Body of pancreas (tissue), 4 donors: ENCODE measurements at regions not wholly inside any gene's neighbourhood (a gene's known extent, or its start where the extent isn't known, plus 50 kb on each side); places are given as distances from the start of the nearest gene placed in this dataset.

Experiments used
- ATAC-seq: fragments of 150-250 bp; one replicate; pipeline ENCODE4 v1.9.1; 2016
- DNase-seq, 4 donors: peaks; one replicate each; pipeline ENCODE4 v3.0.0-alpha.2; 2019
- H3K27ac ChIP-seq, 4 donors: fragments of 200-600 bp; sonication (generic); 1 replicate in 3 of 4; 2 replicates in 1 of 4; pipeline versions ENCODE4 v1.5.1 to v1.6.1; 2016 to 2019; ENCODE audit warnings: mild to moderate bottlenecking in 1 of 4, mixed read lengths in 1 of 4, moderate library complexity in 1 of 4
- H3K27me3 ChIP-seq, 2 donors: fragments of 200-600 bp; sonication (generic); one replicate each; pipeline ENCODE4 v1.6.0; 2016; ENCODE audit warnings: mild to moderate bottlenecking in 1 of 2
- H3K36me3 ChIP-seq, 2 donors: fragments of 200-600 bp; sonication (generic); replicated peaks in 1 of 2; 2 replicates each; pipeline ENCODE4 v1.5.1; 2016; ENCODE audit warnings: low read depth in 2 of 2; ENCODE audit not compliant: insufficient read depth in 1 of 2
- H3K4me1 ChIP-seq: fragments of 200-600 bp; sonication (generic); one replicate; pipeline ENCODE4 v1.6.0; 2016
- H3K4me3 ChIP-seq, 2 donors: fragments of 200-600 bp; sonication (generic); 1 replicate in 1 of 2; 2 replicates in 1 of 2; pipeline ENCODE4 v1.5.1; 2016 to 2019
- H3K9me3 ChIP-seq, 3 donors: fragments of 200-600 bp; sonication (generic); 1 replicate in 2 of 3; 2 replicates in 1 of 3; pipeline ENCODE4 v1.5.1; 2016
- CTCF ChIP-seq, 7 experiments: fragments of 450-650 bp in 4 of 7; fragments of 200-600 bp in 3 of 7; sonication (generic) in 3 of 7; IDR thresholded peaks; one replicate each; pipeline ENCODE4 v1.5.1; 2016 to 2019; ENCODE audit warnings: antibody characterized with exemption in 7 of 7
- POLR2A ChIP-seq, 3 donors: fragments of 450-650 bp; IDR thresholded peaks; one replicate each; pipeline ENCODE4 v1.6.1; 2016; ENCODE audit warnings: antibody characterized with exemption in 3 of 3, mild to moderate bottlenecking in 2 of 3
- WGBS, 2 donors: methylation state at CpG; one replicate each; pipeline ENCODE4 v1.1.5; 2017; 5-methylcytosine and 5-hydroxymethylcytosine counted together
- intact Hi-C: fragments of 100-400 bp; cut with DNase I; formaldehyde crosslinking; loops from one replicate; pipeline ENCODE4 v1.15.1; 2023

- no peak for DNase-seq
- WGBS, 2 donors, result 44 to 53% methylated on average over 3 of the region's 3 CpGs
- no peak for ATAC-seq
- H3K9me3 ChIP-seq, result no peaks in the 10 kb centered on the region
- no peak for TF ChIP-seq POLR2A (IDR thresholded peaks at IDR 0.05)
- no peak for TF ChIP-seq CTCF (IDR thresholded peaks at IDR 0.05)
- intact Hi-C loops, result no loop called here
- no peaks in the 10 kb centered on the region for H3K27me3 ChIP-seq
- no peaks in the 10 kb centered on the region for H3K36me3 ChIP-seq
- H3K27ac ChIP-seq, result no peak overlapping the region
- H3K4me3 ChIP-seq, result no peak overlapping the region
- no peaks in the 10 kb centered on the region for H3K4me1 ChIP-seq
Observed at GRCh38 chr6:153963352-153963751, 75.7 kb upstream of the OPRM1 start.

- no peaks in the 10 kb centered on the region for H3K27me3 ChIP-seq
- no peak overlapping the region for H3K4me3 ChIP-seq
- no peak overlapping the region for H3K27ac ChIP-seq
- intact Hi-C loops, result no loop called here
- DNase-seq, result no peak
- no peaks in the 10 kb centered on the region for H3K4me1 ChIP-seq
- ATAC-seq, result no peak
- WGBS, 2 donors, result 64 to 72% methylated on average over 2 of the region's 2 CpGs
- H3K36me3 ChIP-seq, result no peaks in the 10 kb centered on the region
- H3K9me3 ChIP-seq, result no peaks in the 10 kb centered on the region
- TF ChIP-seq POLR2A (IDR thresholded peaks at IDR 0.05) (no peak), CTCF (IDR thresholded peaks at IDR 0.05) (no peak)
Observed at GRCh38 chr6:153962555-153962954, 76.5 kb upstream of the OPRM1 start.

GRCh38 chr6:153960741-153961140 lies 78.3 kb upstream of the OPRM1 start:
- 57 to 87% methylated on average over 1 of the region's 1 CpG for WGBS, 2 donors
- intact Hi-C loops, result no loop called here
- no peaks in the 10 kb centered on the region for H3K27me3 ChIP-seq
- DNase-seq, result no peak
- no peaks in the 10 kb centered on the region for H3K36me3 ChIP-seq
- H3K9me3 ChIP-seq, result no peaks in the 10 kb centered on the region
- no peak for ATAC-seq
- H3K27ac ChIP-seq, result no peak overlapping the region
- H3K4me1 ChIP-seq, result no peaks in the 10 kb centered on the region
- no peak overlapping the region for H3K4me3 ChIP-seq
- TF ChIP-seq POLR2A (IDR thresholded peaks at IDR 0.05) (no peak), CTCF (IDR thresholded peaks at IDR 0.05) (no peak)

GRCh38 chr6:153960281-153960680 lies 78.8 kb upstream of the OPRM1 start:
- Histone ChIP-seq H3K4me3 (no peak overlapping the region), H3K27me3 (no peaks in the 10 kb centered on the region), H3K4me1 (no peaks in the 10 kb centered on the region), H3K27ac (no peak overlapping the region), H3K9me3 (no peaks in the 10 kb centered on the region), H3K36me3 (no peaks in the 10 kb centered on the region)
- intact Hi-C loops, result no loop called here
- WGBS, 2 donors, result 80 to 87% methylated on average over 4 of the region's 4 CpGs
- ATAC-seq, result no peak
- no peak for DNase-seq
- no peak for TF ChIP-seq POLR2A (IDR thresholded peaks at IDR 0.05)
- no peak for TF ChIP-seq CTCF (IDR thresholded peaks at IDR 0.05)

GRCh38 chr6:153959276-153959675 lies 79.8 kb upstream of the OPRM1 start:
- no peak overlapping the region for H3K4me3 ChIP-seq
- no peaks in the 10 kb centered on the region for H3K36me3 ChIP-seq
- no peak overlapping the region for H3K27ac ChIP-seq
- intact Hi-C loops, result no loop called here
- DNase-seq, result no peak
- 81 to 84% methylated on average over 1 of the region's 1 CpG for WGBS, 2 donors
- no peak for ATAC-seq
- TF ChIP-seq CTCF (IDR thresholded peaks at IDR 0.05), result no peak
- no peak for TF ChIP-seq POLR2A (IDR thresholded peaks at IDR 0.05)
- no peaks in the 10 kb centered on the region for H3K9me3 ChIP-seq
- no peaks in the 10 kb centered on the region for H3K27me3 ChIP-seq
- no peaks in the 10 kb centered on the region for H3K4me1 ChIP-seq
